Type B pancreatic cell (in vitro differentiated cells): ENCODE measurements at regions not wholly inside any gene's neighbourhood (a gene's known extent, or its start where the extent isn't known, plus 50 kb on each side); places are given as distances from the start of the nearest gene placed in this dataset.
A peak's percentile ranks its signal among the peaks of the same experiment; 100 is the strongest.

Experiments
- DNase-seq: peaks from one replicate; pipeline ENCODE4 v3.0.0; 2021; ENCODE audit warnings: mixed read lengths; ENCODE audit not compliant: unreplicated experiment; ENCODE audit errors: extremely low spot score
- H3K27ac Mint-ChIP-seq: 2 replicates; pipeline ENCODE4 v1.8.0; 2021; ENCODE audit warnings: mild to moderate bottlenecking, mixed read lengths
- H3K27me3 Mint-ChIP-seq: 2 replicates; pipeline ENCODE4 v1.8.0; 2021; ENCODE audit warnings: mixed read lengths
- H3K36me3 Mint-ChIP-seq: 2 replicates; pipeline ENCODE4 v1.8.0; 2021; ENCODE audit warnings: mixed read lengths
- H3K4me1 Mint-ChIP-seq: one replicate; pipeline ENCODE4 v1.8.0; 2021; ENCODE audit warnings: mixed read lengths; ENCODE audit not compliant: unreplicated experiment
- H3K4me3 Mint-ChIP-seq: 2 replicates; pipeline ENCODE4 v1.8.0; 2021; ENCODE audit warnings: mild to moderate bottlenecking, mixed read lengths
- H3K9me3 Mint-ChIP-seq: 2 replicates; pipeline ENCODE4 v1.8.0; 2021; ENCODE audit warnings: mixed read lengths
- TF ChIP-seq, protein P1 (sequence below): fragments of 200-600 bp; sonication (generic); conservative IDR thresholded peaks from 2 replicates; pipeline ENCODE4 v1.5.0; 2021; ENCODE audit warnings: antibody characterized with exemption, mild to moderate bottlenecking

DNA sequence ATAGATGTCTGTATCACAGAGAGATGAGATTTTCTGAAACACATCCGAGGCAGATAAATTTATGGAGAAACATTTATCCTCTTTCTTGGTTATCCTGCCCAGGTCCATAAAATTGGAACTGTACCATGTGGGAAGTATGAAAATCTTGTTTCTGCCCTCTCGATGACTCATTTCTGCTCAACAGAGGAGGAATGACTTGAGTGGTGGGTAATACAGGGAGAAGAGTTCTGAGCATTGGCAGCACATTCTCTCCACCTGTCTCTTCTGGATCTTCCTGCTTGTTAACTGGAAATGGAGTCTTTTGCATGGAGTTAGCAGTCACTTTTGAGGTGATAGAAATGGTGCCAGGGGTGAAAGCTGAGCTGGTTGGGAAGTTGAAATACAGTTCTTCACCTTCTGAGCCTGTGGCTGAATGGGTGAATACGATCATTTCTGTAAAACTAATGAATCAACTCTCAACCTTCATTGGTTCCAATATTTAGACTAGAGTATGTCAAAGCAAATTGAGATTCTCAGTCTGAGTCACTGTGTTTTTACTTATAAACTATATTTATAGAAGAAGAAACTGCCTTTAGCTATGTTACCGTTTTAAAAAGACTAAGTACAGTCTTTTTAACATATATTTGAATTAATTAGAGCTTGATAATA lies 945.5 kb downstream of the SORCS3 start:
- H3K27me3 Mint-ChIP-seq, result no peaks in the 10 kb centered on the region
- no peak overlapping the region for H3K4me3 Mint-ChIP-seq
- no peak overlapping the region for H3K27ac Mint-ChIP-seq

DNA sequence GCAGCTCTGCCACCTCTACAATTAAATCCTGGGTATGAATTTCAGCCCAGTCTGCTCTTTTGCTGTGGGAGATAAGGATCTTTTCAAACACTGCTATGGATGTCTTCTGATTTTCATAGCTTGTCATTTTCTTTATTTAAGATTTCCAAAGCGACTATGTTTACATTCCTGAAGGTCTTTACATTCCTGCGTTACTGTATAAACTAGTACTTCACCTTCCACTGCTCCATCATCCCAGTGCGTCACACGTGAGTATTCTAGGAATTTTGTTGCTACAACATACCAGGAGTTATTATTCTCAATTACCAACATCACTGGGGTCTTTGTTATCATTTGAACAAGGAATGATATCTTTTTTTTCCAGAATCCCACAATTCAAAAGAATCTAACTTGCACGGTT lies 944.7 kb downstream of the SORCS3 start:
- H3K27ac Mint-ChIP-seq, result peak overlapping the region; percentile 17
- no peak overlapping the region for H3K4me3 Mint-ChIP-seq
- no peaks in the 10 kb centered on the region for H3K27me3 Mint-ChIP-seq
- no peaks in the 10 kb centered on the region for H3K4me1 Mint-ChIP-seq
- no peaks in the 10 kb centered on the region for H3K9me3 Mint-ChIP-seq
- TF ChIP-seq, protein P1, sequence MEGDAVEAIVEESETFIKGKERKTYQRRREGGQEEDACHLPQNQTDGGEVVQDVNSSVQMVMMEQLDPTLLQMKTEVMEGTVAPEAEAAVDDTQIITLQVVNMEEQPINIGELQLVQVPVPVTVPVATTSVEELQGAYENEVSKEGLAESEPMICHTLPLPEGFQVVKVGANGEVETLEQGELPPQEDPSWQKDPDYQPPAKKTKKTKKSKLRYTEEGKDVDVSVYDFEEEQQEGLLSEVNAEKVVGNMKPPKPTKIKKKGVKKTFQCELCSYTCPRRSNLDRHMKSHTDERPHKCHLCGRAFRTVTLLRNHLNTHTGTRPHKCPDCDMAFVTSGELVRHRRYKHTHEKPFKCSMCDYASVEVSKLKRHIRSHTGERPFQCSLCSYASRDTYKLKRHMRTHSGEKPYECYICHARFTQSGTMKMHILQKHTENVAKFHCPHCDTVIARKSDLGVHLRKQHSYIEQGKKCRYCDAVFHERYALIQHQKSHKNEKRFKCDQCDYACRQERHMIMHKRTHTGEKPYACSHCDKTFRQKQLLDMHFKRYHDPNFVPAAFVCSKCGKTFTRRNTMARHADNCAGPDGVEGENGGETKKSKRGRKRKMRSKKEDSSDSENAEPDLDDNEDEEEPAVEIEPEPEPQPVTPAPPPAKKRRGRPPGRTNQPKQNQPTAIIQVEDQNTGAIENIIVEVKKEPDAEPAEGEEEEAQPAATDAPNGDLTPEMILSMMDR, result no peak
- H3K36me3 Mint-ChIP-seq, result no peaks in the 10 kb centered on the region
- DNase-seq, result no peak

More for the DNA sequence above, 945.5 kb downstream of the SORCS3 start:
- Mint-ChIP-seq H3K9me3 (no peaks in the 10 kb centered on the region), H3K36me3 (no peaks in the 10 kb centered on the region), H3K4me1 (peaks cover 4% of the 10 kb centered on the region)
- no peak for DNase-seq
- TF ChIP-seq, protein P1, result no peak

DNA sequence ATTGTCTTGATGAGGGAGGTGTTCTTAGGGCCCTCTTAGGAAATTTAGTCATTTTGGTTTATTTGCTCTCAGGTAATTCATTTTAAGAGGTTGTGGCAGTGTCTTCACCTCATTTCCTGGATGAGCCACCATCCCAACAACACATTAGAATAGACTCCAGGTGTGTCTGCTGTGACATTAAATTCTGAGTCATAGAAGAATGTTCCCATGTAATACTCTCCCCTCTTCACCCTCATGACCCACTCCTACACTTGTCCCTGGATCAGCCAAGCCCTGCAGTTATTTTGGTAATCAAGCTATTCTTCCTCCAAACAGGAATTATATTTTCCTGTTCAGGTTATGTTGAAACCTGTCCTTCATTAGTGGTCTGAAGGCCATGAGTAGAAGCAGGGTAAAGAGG lies 944.1 kb downstream of the SORCS3 start:
- no peak overlapping the region for H3K4me3 Mint-ChIP-seq
- no peaks in the 10 kb centered on the region for H3K27me3 Mint-ChIP-seq

DNA sequence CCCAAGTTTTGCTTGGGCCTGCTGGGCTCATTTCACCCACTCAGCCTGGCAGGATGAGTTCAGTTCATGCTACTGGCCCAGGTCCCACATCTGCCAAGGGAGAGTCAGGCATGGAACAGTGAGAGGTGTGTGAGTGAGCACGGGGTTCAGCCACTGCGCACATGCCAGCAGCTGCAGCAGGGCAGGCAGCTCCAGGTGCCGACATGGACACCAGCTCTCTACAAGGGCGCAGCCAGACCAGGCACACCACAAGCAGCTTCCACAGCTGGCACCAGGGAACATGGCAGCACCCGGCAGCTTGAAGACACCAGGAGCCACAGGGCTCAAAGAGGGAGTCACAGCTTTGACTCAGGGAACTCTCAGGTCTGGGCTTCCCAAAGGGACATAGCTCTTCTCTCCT lies 938.0 kb downstream of the SORCS3 start:
- Mint-ChIP-seq H3K36me3 (no peaks in the 10 kb centered on the region), H3K4me1 (no peaks in the 10 kb centered on the region), H3K27me3 (no peaks in the 10 kb centered on the region), H3K4me3 (no peak overlapping the region), H3K9me3 (no peaks in the 10 kb centered on the region), H3K27ac (no peak overlapping the region)
- TF ChIP-seq, protein P1, result no peak
- DNase-seq, result no peak

More for the DNA sequence above, 944.1 kb downstream of the SORCS3 start:
- DNase-seq, result no peak
- TF ChIP-seq, protein P1, result no peak
- Mint-ChIP-seq H3K9me3 (no peaks in the 10 kb centered on the region), H3K27ac (peak overlapping the region; percentile 17), H3K4me1 (no peaks in the 10 kb centered on the region), H3K36me3 (no peaks in the 10 kb centered on the region)

DNA sequence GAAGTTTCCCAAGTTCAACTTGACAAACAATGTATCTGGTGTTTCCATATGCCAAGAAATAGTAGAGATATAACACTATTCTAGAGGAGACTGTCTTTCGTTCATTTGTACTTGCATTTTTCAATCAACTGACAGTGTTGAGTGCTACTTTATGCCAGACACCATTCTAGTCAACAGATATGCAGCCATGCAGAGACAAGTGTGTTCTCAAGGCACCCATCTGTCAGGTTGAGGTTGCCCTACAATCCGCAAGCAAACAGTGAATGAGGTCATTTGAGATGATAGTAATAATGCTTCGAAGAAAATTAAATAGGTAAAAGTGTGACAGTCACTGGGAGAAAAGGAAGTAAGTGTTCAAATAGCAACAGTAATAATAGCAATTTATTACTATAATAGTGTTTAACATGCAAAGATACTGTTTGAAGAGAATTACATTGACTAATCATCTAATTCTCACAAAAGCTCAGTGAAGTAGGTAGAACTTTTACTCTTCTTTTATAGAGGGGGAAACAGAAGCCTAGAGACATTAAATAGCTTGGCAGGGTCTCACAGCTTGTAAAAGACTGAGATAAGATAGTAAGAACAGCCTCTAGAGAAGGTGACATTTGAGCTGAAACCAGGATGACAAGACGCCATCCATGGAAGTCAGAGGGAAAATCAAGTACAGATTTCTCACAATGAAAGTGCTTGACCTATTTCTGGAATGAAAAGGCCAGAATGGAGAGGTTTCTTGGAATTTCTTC lies 936.9 kb downstream of the SORCS3 start:
- Mint-ChIP-seq H3K27ac (no peak overlapping the region), H3K4me1 (no peaks in the 10 kb centered on the region), H3K9me3 (peaks cover 5% of the 10 kb centered on the region), H3K4me3 (no peak overlapping the region), H3K36me3 (no peaks in the 10 kb centered on the region), H3K27me3 (no peaks in the 10 kb centered on the region)
- DNase-seq, result no peak
- TF ChIP-seq, protein P1, result no peak
